DND-41 (cell line): ENCODE measurements at regions not wholly inside any gene's neighbourhood (a gene's known extent, or its start where the extent isn't known, plus 50 kb on each side); places are given as distances from the start of the nearest gene placed in this dataset.

Experiments
- ATAC-seq: fragments of 200-7000 bp; cut with Tn5 transposase; 3 replicates; pipeline ENCODE4 v1.9.1; 2021; ENCODE audit warnings: low read depth; ENCODE audit not compliant: insufficient read depth
- DNase-seq: peaks from one replicate; pipeline ENCODE4 v3.0.0-alpha.2; 2020
- H2AFZ ChIP-seq: 2 replicates; pipeline ENCODE4 v1.6.0; 2012; ENCODE audit warnings: low read depth, low read length
- H3K27ac ChIP-seq: 2 replicates; pipeline ENCODE4 v1.5.1; 2012; ENCODE audit warnings: low read length, inconsistent platforms
- H3K27me3 ChIP-seq: fragments of 200-600 bp; sonication (generic); 2 replicates; pipeline ENCODE4 v1.6.0; 2012; ENCODE audit warnings: low read length, mild to moderate bottlenecking, inconsistent platforms; ENCODE audit not compliant: insufficient read depth, poor library complexity
- H3K36me3 ChIP-seq: 2 replicates; pipeline ENCODE4 v1.5.1; 2012; ENCODE audit warnings: low read length, inconsistent platforms; ENCODE audit not compliant: insufficient read depth
- H3K4me1 ChIP-seq: 2 replicates; pipeline ENCODE4 v1.5.1; 2012; ENCODE audit warnings: mild to moderate bottlenecking, low read length; ENCODE audit not compliant: insufficient read depth
- H3K4me2 ChIP-seq: 2 replicates; pipeline ENCODE4 v1.6.0; 2012; ENCODE audit warnings: mild to moderate bottlenecking, moderate library complexity, low read length, inconsistent platforms; ENCODE audit not compliant: insufficient read depth
- H3K4me3 ChIP-seq, 2 experiments: fragments of 200-600 bp in 1 of 2; shearing (Covaris generic) in 1 of 2; 2 replicates each; pipeline ENCODE4 v1.5.1; 2012 to 2016; ENCODE audit warnings: inconsistent platforms in 2 of 2, low read length in 2 of 2, mild to moderate bottlenecking in 2 of 2, low read depth in 1 of 2, moderate library complexity in 1 of 2
- H3K79me2 ChIP-seq: 2 replicates; pipeline ENCODE4 v1.6.0; 2012; ENCODE audit warnings: low read length, inconsistent platforms; ENCODE audit not compliant: insufficient read depth
- H3K9ac ChIP-seq: 2 replicates; pipeline ENCODE4 v1.6.0; 2012; ENCODE audit warnings: low read depth, mild to moderate bottlenecking, inconsistent platforms, low read length, moderate library complexity
- H3K9me3 ChIP-seq: 2 replicates; pipeline ENCODE4 v1.5.1; 2012; ENCODE audit warnings: low read length, moderate library complexity, mild to moderate bottlenecking, inconsistent platforms; ENCODE audit not compliant: insufficient read depth, severe bottlenecking
- H4K20me1 ChIP-seq: 2 replicates; pipeline ENCODE4 v1.6.0; 2012; ENCODE audit warnings: low read length; ENCODE audit not compliant: insufficient read depth
- EZH2 ChIP-seq: IDR thresholded peaks from 3 replicates; pipeline ENCODE4 v1.6.1; 2012; ENCODE audit warnings: borderline replicate concordance, low read depth, mild to moderate bottlenecking, moderate library complexity, low read length, inconsistent platforms; ENCODE audit not compliant: severe bottlenecking
- TF ChIP-seq, protein P1 (sequence below): IDR thresholded peaks from 2 replicates; pipeline ENCODE4 v1.5.1; 2012; ENCODE audit warnings: borderline replicate concordance, low read length, moderate library complexity, mild to moderate bottlenecking; ENCODE audit not compliant: poor library complexity, severe bottlenecking; ENCODE audit errors: extremely low read depth

DNA sequence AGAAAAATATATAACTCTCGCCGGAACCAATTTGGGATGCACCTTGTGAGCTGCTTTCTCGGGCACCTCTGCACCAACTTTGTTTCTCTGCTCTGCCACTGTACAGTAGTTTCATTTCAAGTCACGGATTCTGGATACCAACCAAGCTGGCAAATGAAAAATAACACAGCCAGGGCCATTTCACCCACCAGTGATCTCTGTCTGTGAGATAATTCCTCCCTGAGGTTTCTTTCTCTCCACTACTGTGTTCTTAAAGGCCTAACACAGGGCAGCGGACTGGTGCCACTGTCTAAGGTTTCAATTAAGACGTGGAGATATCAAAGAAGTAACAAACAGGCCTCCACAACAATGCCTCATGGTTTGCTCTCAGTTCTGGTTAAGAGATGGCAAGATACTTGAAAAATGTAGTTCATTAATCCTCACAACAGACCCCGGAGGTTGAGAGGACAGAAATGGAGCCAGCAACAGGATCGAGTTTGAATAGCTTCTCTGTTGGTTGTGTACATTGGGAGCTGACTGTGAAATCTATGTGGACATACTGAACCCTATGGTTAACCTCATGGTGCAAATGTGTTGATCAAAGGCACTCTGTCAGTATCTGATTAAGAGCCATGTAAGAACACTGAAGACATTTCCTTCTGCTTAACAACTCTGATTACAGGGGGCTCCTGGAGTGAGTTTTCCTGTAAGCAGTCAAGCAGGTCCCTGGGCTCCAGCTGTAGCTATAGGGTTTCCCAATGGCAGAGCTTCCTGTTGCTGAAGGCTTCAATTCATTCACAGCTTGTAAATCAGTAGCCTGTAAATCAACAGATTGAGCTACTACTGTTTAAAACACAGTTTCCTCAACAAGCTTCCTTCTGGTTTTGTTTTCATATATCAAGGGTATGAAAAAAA lies 470.5 kb downstream of the EPHA3 start:
- H3K4me2 ChIP-seq = no peak overlapping the region
- H3K4me3 ChIP-seq = no peak overlapping the region
- H3K79me2 ChIP-seq = no peaks in the 10 kb centered on the region
- no peak overlapping the region for H3K9ac ChIP-seq
- no peaks in the 10 kb centered on the region for H4K20me1 ChIP-seq
- TF ChIP-seq EZH2 = no peak
- TF ChIP-seq, protein P1, sequence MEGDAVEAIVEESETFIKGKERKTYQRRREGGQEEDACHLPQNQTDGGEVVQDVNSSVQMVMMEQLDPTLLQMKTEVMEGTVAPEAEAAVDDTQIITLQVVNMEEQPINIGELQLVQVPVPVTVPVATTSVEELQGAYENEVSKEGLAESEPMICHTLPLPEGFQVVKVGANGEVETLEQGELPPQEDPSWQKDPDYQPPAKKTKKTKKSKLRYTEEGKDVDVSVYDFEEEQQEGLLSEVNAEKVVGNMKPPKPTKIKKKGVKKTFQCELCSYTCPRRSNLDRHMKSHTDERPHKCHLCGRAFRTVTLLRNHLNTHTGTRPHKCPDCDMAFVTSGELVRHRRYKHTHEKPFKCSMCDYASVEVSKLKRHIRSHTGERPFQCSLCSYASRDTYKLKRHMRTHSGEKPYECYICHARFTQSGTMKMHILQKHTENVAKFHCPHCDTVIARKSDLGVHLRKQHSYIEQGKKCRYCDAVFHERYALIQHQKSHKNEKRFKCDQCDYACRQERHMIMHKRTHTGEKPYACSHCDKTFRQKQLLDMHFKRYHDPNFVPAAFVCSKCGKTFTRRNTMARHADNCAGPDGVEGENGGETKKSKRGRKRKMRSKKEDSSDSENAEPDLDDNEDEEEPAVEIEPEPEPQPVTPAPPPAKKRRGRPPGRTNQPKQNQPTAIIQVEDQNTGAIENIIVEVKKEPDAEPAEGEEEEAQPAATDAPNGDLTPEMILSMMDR = no peak
- H3K9me3 ChIP-seq = no peaks in the 10 kb centered on the region
- no peaks in the 10 kb centered on the region for H3K4me1 ChIP-seq
- H3K27ac ChIP-seq = no peak overlapping the region
- H2AFZ ChIP-seq = no peak overlapping the region
- H3K27me3 ChIP-seq = no peaks in the 10 kb centered on the region
- no peaks in the 10 kb centered on the region for H3K36me3 ChIP-seq
- ATAC-seq (no peak), DNase-seq (no peak)

DNA sequence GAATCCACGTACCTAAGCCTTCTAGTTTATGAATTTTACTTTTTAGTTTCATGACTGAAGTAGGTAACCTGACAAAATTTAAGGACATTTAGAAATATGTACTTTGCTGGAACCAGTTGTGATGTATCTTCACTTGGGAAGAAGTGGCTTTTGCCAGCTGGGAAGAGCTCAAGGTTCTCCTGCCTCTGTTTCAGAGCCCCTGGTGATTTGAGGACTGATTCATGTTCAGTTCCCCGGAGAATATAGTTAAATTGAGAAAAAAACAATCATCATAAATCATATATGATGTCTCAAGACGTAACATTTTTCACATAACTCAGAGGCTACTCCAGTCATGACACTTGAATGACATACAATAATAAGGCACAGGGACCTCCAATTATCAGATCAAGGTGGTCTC lies 473.4 kb downstream of the EPHA3 start:
- no peaks in the 10 kb centered on the region for H3K4me1 ChIP-seq
- no peaks in the 10 kb centered on the region for H3K79me2 ChIP-seq
- ATAC-seq (no peak), DNase-seq (no peak)
- H3K27ac ChIP-seq = no peak overlapping the region
- H4K20me1 ChIP-seq = no peaks in the 10 kb centered on the region
- no peaks in the 10 kb centered on the region for H3K9me3 ChIP-seq
- TF ChIP-seq, protein P1 = no peak
- no peak for TF ChIP-seq EZH2
- no peaks in the 10 kb centered on the region for H3K27me3 ChIP-seq
- no peak overlapping the region for H3K9ac ChIP-seq
- no peak overlapping the region for H3K4me3 ChIP-seq
- H2AFZ ChIP-seq = no peak overlapping the region
- no peaks in the 10 kb centered on the region for H3K36me3 ChIP-seq
- no peak overlapping the region for H3K4me2 ChIP-seq

DNA sequence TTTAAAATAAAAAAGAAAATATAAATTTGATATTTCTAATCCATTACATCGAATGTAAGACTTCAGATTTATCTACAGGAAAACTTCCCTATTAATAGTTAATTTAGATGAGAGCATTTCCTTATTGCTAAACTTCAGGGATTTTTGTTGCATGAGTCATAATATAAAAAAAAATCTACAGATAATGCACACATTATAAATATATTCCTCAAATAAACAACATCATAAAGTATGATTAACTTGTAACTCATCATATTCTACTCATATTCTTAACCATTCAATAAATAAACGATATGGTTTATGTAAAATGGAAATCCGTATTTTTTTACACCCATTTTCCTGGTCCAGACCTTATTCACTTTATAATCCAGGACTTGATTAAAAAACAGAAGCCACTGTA lies 477.0 kb downstream of the EPHA3 start:
- Histone ChIP-seq H3K36me3 (no peaks in the 10 kb centered on the region), H3K9ac (no peak overlapping the region), H4K20me1 (no peaks in the 10 kb centered on the region), H3K27ac (no peak overlapping the region), H3K79me2 (no peaks in the 10 kb centered on the region), H3K4me1 (no peaks in the 10 kb centered on the region), H2AFZ (no peak overlapping the region), H3K4me3 (no peak overlapping the region), H3K4me2 (no peak overlapping the region), H3K27me3 (no peaks in the 10 kb centered on the region), H3K9me3 (no peaks in the 10 kb centered on the region)
- DNase-seq (no peak), ATAC-seq (no peak)
- TF ChIP-seq, protein P1 = no peak
- no peak for TF ChIP-seq EZH2

DNA sequence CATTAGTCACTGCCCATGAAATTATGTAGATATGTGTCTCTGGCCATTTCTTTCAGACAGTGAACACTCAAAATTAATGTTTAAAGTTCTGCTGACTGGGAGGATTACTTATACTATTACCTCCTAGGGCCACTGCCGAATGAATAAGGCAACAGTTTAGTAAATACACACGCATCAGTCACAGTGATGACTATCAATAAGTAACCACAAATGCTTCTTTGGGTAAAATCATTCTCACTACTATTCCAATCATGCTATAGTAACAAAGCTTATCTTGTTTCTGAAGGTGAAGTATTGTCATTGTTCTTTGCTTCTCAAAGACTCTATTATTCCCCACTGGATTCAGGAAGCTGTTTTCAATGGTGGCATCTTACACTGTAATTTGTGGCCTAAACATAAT lies 478.8 kb downstream of the EPHA3 start:
- no peak for ATAC-seq
- Histone ChIP-seq H3K4me2 (no peak overlapping the region), H3K4me3 (no peak overlapping the region), H4K20me1 (no peaks in the 10 kb centered on the region), H3K79me2 (no peaks in the 10 kb centered on the region), H3K9me3 (no peaks in the 10 kb centered on the region), H3K4me1 (no peaks in the 10 kb centered on the region), H3K27ac (no peak overlapping the region), H3K36me3 (no peaks in the 10 kb centered on the region), H3K9ac (no peak overlapping the region), H3K27me3 (no peaks in the 10 kb centered on the region), H2AFZ (no peak overlapping the region)
- TF ChIP-seq EZH2 = no peak
- TF ChIP-seq, protein P1 = no peak
- DNase-seq = no peak
